AG09309 (cell line): ENCODE measurements at regions not wholly inside any gene's neighbourhood (a gene's known extent, or its start where the extent isn't known, plus 50 kb on each side); places are given as distances from the start of the nearest gene placed in this dataset.

Experiments used
- DNase-seq: peaks from one replicate; pipeline ENCODE4 v3.0.0-alpha.2; 2010; ENCODE audit warnings: low read depth
- H3K4me3 ChIP-seq: 2 replicates; pipeline ENCODE4 v1.5.1; 2011; ENCODE audit warnings: mild to moderate bottlenecking, low read depth, low read length, moderate library complexity; ENCODE audit not compliant: control insufficient read depth
- CTCF ChIP-seq: IDR thresholded peaks from 2 replicates; pipeline ENCODE4 v1.5.1; 2011; ENCODE audit warnings: mild to moderate bottlenecking, low read depth, low read length, inconsistent platforms; ENCODE audit not compliant: insufficient read depth, control insufficient read depth; ENCODE audit errors: missing control alignments

- no peak overlapping the region for H3K4me3 ChIP-seq
- no peak for TF ChIP-seq CTCF
- no peak for DNase-seq
Measured at GRCh38 chr3:182728238-182728637, 65.1 kb upstream of the ATP11B start.

- no peak for DNase-seq
- no peak for TF ChIP-seq CTCF
- H3K4me3 ChIP-seq: no peak overlapping the region
Measured at GRCh38 chr3:182729903-182730674, 63.2 kb upstream of the ATP11B start.

GRCh38 chr3:182730675-182731042 is 62.6 kb upstream of the ATP11B start:
- no peak for DNase-seq
- H3K4me3 ChIP-seq: no peak overlapping the region

GRCh38 chr3:182731764-182732163 is 61.5 kb upstream of the ATP11B start:
- no peak for DNase-seq
- H3K4me3 ChIP-seq: no peak overlapping the region
- TF ChIP-seq CTCF: no peak

More at GRCh38 chr3:182730675-182731042, 62.6 kb upstream of the ATP11B start:
- TF ChIP-seq CTCF: no peak

GRCh38 chr3:182732232-182733015 is 60.9 kb upstream of the ATP11B start:
- TF ChIP-seq CTCF: no peak
- DNase-seq: no peak
- no peak overlapping the region for H3K4me3 ChIP-seq

- peak; percentile 52 for DNase-seq
- H3K4me3 ChIP-seq: no peak overlapping the region
- no peak for TF ChIP-seq CTCF
Measured at GRCh38 chr3:182735672-182736071, 57.6 kb upstream of the ATP11B start.
